H1 (cell line): ENCODE measurements at regions not wholly inside any gene's neighbourhood (a gene's known extent, or its start where the extent isn't known, plus 50 kb on each side); places are given as distances from the start of the nearest gene placed in this dataset.

Source experiments
- TCF12 ChIP-seq: IDR thresholded peaks from 2 replicates; pipeline ENCODE4 v1.6.1; 2011; ENCODE audit warnings: low read depth, mild to moderate bottlenecking, low read length

GRCh38 chr18:78531637-78532036 lies 448.0 kb upstream of the SALL3 start (continued):
- no peak for TF ChIP-seq TCF12
